Stimulated activated CD4-positive, alpha-beta T cell treated with anti-CD3 and anti-CD28 coated beads, Interleukin-4, amount 100 ng/mL, for 24 hours (primary cell): ENCODE measurements at regions not wholly inside any gene's neighbourhood (a gene's known extent, or its start where the extent isn't known, plus 50 kb on each side); places are given as distances from the start of the nearest gene placed in this dataset.

Experiments used
- DNase-seq: peaks from one replicate; pipeline ENCODE4 v3.0.0-alpha.2; 2020

- DNase-seq = no peak
These were observed 141.3 kb downstream of the IRX1 start for GRCh38 chr5:3736926-3737325.

DNA sequence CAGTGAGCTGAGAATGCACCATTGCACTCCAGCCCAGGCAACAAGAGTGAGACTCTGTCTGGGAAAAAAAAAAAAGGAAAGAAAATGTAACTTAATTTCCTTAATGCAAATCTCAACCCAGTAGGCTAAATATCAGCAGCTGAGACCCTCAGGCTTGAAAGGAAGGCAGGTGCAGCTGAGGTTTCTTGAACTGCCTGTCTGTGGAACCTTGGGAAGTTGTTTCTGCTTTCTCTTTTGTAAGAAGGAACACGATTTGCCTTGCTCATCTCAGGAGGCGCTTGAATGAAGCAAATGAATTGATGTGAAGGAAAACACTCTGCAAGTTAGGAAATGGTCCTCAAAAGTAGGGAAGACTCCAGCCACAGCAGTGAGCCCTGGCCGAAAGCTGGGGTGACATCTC, 143.3 kb downstream of the IRX1 start:
- DNase-seq = no peak

DNA sequence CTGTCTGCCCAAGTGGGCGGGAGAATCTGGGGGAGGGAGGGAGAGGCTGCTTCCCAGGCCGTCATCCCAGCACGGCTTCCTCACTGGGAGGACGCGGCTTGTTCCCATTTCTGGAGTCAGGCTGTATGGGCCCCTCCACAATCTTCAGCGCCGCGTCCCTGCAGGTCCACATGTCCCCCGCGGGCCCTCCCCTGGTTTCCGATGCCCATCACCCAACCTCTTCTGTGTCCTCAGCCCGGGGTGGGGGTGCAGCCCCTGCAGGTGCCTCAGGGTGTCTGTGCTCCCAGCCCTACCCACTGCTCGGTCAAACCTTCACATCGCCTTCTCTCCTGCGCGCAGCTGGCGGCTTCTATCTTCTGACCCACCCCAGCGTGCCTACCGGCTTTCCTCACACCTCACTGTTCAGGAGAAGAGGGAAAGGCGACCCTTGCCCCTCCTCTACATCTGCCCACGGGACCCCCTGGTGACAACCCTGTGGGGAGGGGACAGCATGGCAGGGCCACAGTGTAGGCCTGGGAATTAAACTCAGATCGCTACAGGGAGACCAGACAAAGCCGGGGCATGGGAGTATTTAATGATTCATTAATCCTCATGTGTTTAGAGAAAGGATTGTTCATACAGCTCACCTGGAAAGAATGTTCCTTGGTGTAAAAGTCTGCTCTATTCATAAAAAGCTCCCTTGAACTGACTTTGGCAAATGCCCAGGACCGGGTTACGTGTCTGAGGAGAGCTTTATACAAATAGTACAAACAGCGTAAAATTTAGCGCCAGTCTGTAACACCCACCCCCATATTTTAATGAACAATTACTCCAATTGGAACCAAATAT, 145.1 kb downstream of the IRX1 start:
- no peak for DNase-seq

- no peak for DNase-seq
These were observed 145.7 kb downstream of the IRX1 start for GRCh38 chr5:3741374-3741770.

GRCh38 chr5:3742750-3743149, 147.1 kb downstream of the IRX1 start:
- no peak for DNase-seq

- no peak for DNase-seq
These were observed 156.2 kb downstream of the IRX1 start for GRCh38 chr5:3751846-3752245.

DNA sequence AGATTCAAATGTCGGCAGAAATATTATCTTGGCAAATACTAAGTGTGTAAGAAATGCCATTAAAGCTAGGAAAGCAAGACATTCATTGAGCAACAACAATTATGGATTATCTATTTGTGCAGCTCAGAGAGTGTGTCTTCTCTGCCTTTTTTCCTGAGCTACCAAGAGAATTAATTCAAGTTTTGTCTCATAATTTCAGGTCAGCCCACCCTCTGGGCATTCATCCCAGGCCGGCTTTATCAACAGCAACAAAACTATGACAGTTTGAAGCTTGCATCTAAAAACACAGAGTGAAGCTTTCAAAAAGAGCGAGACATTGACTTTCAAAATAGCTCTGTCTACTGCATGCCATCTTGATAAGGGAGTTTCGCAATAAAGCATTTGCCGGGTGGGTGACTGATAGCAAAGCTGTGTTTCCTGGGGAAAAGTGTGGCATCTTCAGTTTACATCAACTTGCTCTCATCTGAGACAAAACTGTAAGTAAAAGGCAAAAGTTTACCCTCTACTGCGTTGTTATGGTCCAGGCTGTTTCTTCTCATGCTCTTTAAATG, 182.4 kb downstream of the IRX1 start:
- DNase-seq = no peak

DNA sequence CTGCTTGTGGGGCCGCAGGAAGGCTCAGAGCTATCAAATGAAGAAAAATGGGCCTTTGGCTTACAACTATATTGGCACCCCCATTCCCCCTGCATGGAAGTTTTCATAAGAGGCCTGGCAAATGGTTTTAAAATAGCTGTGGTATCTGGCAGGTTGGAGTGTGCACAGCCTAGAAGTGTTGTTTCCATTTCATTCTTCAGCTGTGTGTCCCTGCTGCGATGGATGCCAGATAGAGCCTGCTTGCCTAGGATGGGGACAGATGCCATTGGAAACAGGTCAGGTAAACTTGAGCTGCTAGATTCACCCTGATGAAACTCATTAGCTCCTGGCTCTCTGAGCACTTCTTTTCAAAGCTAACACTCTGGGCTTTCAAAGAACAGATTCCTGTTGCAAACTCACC, 183.3 kb downstream of the IRX1 start:
- no peak for DNase-seq

DNA sequence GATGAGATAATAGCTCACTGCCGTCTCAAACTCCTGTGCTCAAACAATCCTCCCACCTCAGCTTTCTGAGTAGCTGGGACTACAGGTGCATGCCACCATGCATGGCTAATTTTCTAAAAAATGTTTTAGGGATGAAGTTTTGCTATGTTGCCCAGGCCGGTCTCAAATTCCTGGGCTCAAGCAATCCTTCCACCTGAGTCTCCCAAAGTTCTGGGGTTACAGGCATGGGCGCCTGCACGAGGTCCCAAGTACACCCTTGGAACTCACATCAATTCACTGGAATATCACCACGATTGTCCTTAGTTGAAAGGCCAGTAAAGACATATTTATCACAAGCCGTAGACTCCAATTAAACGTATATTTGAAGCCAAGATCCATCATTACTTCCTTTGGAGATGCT, 184.6 kb downstream of the IRX1 start:
- DNase-seq = no peak

DNA sequence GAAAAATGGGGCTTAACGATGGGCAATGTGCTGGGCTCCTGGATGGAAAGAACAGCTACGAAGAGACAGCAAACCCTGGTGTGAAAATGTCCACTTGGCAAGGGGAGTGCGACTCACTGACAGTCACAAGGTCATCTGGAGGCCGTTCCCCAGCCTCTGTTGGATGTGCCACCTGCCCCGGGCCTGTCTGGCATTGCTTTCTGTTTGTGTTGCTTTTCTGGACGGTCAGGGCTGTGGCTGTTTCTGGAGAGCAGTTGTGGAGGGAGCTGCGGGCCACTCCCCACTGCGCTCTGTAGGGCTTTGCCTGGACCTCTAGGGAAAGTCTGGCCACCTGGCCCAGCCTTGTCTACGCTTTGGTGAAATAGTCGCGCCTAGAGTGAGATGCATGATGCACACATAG, 185.3 kb downstream of the IRX1 start:
- no peak for DNase-seq

GRCh38 chr5:3784854-3785253, 189.2 kb downstream of the IRX1 start:
- DNase-seq = no peak

DNA sequence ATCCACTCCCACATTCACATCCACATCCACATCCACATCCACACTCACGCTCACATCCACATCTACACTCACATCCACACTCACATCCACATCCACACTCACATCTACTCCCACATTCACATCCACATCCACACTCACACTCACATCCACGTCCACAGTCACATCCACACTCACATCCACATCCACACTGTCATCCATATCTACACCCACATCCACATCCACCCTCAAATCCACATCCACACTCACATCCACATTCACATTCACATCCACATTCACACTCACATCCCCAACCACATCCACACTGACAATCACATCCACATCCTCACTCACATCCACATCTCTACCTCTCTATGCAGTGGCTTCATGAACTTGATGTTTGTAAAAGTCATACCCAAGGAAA, 190.5 kb downstream of the IRX1 start:
- no peak for DNase-seq

DNA sequence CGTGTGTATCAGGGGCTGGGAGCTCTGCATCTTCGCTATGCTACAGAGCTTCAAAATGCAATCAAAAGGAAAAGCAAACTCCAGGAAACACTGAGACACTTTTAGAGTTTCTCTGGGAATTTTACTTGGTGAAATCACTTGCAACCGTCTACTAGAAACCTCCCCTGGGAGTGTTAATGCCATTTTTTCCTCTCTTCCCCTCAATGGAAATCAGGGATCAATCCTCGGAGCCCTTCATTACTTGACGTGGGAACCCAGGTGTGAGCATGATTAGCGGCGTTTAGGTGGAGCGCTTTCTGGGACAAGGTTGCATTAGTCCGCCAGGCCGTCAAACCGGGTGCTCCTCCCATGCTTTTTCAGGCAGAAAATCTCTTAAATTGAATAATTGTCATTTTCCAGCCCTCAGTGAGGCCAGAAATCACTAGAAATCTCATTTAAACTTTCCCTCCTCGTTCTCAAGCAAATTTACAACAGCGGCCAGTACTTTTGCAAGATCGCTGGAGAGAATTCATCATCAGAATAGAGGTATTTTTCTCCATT, 191.3 kb downstream of the IRX1 start:
- DNase-seq = no peak

GRCh38 chr5:3787604-3788003, 192.0 kb downstream of the IRX1 start:
- no peak for DNase-seq

- no peak for DNase-seq
These were observed 194.0 kb downstream of the IRX1 start for GRCh38 chr5:3789519-3790193.

DNA sequence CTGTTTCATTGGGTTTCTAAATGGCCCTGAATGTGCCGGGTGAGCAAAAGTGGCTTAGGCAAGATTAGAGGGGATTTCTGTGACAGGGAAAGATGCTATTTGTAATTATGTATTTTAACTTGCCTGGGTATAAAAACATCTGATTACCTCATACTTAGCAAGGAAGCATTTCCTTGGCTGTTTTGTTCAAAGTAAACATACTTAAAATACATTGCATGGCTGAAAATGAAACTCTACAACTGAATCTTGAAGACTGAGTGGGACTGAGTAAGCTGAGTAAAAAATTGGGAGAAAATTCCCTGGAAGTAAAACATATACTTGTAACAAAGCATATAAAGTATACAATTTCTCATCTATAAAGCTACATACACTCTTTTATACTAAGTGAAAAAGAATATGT, 197.5 kb downstream of the IRX1 start:
- no peak for DNase-seq

DNA sequence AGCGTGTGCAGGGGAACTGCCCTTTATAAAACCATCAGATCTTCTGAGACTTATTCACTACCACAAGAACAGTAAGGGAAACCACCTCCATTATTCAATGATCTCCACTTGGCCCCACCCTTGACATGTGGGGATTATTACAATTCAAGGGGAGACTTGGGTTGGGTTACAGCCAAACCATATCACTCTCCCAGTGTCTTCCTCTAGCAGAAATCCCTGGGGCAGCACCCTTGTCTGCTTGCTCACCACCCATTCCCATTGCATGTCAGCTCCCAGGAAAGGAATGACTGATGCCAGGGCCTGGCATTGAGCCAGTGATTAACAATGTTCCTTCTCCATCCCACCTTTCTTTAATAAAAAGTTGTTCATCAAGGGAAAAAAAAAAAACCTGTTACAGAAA, 199.0 kb downstream of the IRX1 start:
- no peak for DNase-seq

DNA sequence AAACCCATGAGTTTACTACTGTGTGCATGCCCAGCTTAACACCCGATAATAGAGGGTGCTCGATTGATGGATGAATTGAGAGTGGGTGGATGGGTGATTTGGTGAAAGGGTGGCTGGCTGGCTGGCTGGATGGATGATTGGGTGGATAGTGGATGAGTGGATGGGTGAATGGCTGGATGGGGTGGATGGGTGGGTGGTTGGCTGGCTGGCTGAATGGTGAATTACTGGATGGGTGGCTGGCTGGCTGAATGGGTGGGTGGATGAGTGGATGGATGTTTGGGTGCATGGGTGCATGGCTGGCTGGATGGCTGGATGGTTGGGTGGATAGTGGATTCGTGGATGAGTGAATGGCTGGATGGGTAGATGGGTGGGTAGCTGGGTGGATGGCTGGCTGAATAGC, 201.1 kb downstream of the IRX1 start:
- no peak for DNase-seq

DNA sequence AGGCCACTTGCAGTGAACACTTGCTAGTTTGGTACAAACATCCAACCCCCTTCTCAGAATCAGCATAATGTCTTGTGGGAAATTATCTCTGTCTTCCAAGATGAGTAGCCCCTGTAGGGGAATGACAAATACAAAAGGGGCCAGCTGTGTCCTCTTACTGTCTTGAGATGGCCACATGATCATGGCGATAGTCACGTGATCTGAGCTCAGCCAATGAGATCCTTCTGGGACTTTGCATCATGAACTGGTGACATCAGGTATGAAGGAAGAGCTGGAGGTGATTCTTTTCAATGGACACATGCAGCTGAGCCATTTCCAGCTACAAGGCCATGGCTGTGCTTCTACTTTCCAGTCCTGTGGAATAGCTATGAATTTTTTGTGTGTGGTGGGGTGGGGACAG, 206.3 kb downstream of the IRX1 start:
- DNase-seq = no peak

DNA sequence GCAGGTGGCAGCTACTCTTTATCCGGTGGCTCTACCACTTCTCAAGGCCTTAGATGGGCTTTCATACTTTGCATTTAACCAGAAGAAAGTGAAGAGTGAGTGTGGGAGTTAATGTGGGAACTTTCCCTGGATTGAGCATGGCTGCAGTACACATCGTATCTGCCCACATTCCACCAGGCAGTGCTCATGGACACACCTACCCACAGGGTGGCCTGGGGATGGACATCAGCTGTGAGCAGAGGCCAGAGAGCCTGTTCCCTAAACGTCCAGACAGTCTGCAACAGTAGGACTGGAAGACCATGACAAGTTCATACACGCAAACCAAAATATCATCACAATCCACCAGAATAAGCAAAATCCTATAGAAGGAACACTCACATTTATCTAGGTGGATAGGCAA, 213.8 kb downstream of the IRX1 start:
- no peak for DNase-seq

GRCh38 chr5:3811116-3811515, 215.5 kb downstream of the IRX1 start:
- no peak for DNase-seq

GRCh38 chr5:3818624-3819023, 223.0 kb downstream of the IRX1 start:
- DNase-seq = no peak

GRCh38 chr5:3825531-3826451, 230.2 kb downstream of the IRX1 start:
- no peak for DNase-seq
